ENCODE measurements at regions not wholly inside any gene's neighbourhood (a gene's known extent, or its start where the extent isn't known, plus 50 kb on each side); places are given as distances from the start of the nearest gene placed in this dataset.

- Histone ChIP-seq H4K20me1 (ENCODE audit: insufficient read depth) (no peaks in the 10 kb centered on the region), H3K36me3 (ENCODE audit: insufficient read depth) (no peaks in the 10 kb centered on the region), H3K79me2 (ENCODE audit: insufficient read depth, low read depth) (no peaks in the 10 kb centered on the region), H3K4me3 (IDR thresholded peaks at IDR 0.05; ENCODE audit: insufficient read depth, low read depth, low read length) (no peak overlapping the region), H2AFZ (ENCODE audit: low read depth) (no peak overlapping the region), H3K9ac (no peak overlapping the region), H3K27ac (no peak overlapping the region), H3K4me2 (no peak overlapping the region), H3K4me1 (ENCODE audit: low read depth, poor library complexity, severe bottlenecking) (no peaks in the 10 kb centered on the region), H3K27me3 (ENCODE audit: insufficient read depth, low read depth) (no peaks in the 10 kb centered on the region)
- no peak for TF ChIP-seq CTCF (conservative IDR thresholded peaks at IDR 0.05; ENCODE audit: low read depth, low read length)
These were observed 166.8 kb upstream of the MTNR1B start for GRCh38 chr11:92802644-92803043.

GRCh38 chr11:92803391-92803790, 166.1 kb upstream of the MTNR1B start:
- Histone ChIP-seq H3K79me2 (ENCODE audit: insufficient read depth, low read depth) (no peaks in the 10 kb centered on the region), H3K4me3 (IDR thresholded peaks at IDR 0.05; ENCODE audit: insufficient read depth, low read depth, low read length) (no peak overlapping the region), H3K9ac (no peak overlapping the region), H4K20me1 (ENCODE audit: insufficient read depth) (no peaks in the 10 kb centered on the region), H2AFZ (ENCODE audit: low read depth) (no peak overlapping the region), H3K4me1 (ENCODE audit: low read depth, poor library complexity, severe bottlenecking) (no peaks in the 10 kb centered on the region), H3K4me2 (no peak overlapping the region), H3K27me3 (ENCODE audit: insufficient read depth, low read depth) (no peaks in the 10 kb centered on the region), H3K27ac (no peak overlapping the region), H3K36me3 (ENCODE audit: insufficient read depth) (no peaks in the 10 kb centered on the region)
- no peak for TF ChIP-seq CTCF (conservative IDR thresholded peaks at IDR 0.05; ENCODE audit: low read depth, low read length)

GRCh38 chr11:92804388-92804966, 165.0 kb upstream of the MTNR1B start:
- Histone ChIP-seq H4K20me1 (ENCODE audit: insufficient read depth) (no peaks in the 10 kb centered on the region), H3K27me3 (ENCODE audit: insufficient read depth, low read depth) (no peaks in the 10 kb centered on the region), H3K4me1 (ENCODE audit: low read depth, poor library complexity, severe bottlenecking) (no peaks in the 10 kb centered on the region), H3K79me2 (ENCODE audit: insufficient read depth, low read depth) (no peaks in the 10 kb centered on the region), H3K9ac (no peak overlapping the region), H2AFZ (ENCODE audit: low read depth) (no peak overlapping the region), H3K4me2 (no peak overlapping the region), H3K4me3 (IDR thresholded peaks at IDR 0.05; ENCODE audit: insufficient read depth, low read depth, low read length) (no peak overlapping the region), H3K27ac (no peak overlapping the region), H3K36me3 (ENCODE audit: insufficient read depth) (no peaks in the 10 kb centered on the region)
- no peak for TF ChIP-seq CTCF (conservative IDR thresholded peaks at IDR 0.05; ENCODE audit: low read depth, low read length)

- Histone ChIP-seq H3K4me2 (no peak overlapping the region), H3K27ac (no peak overlapping the region), H2AFZ (ENCODE audit: low read depth) (no peak overlapping the region), H3K27me3 (ENCODE audit: insufficient read depth, low read depth) (no peaks in the 10 kb centered on the region), H3K4me1 (ENCODE audit: low read depth, poor library complexity, severe bottlenecking) (no peaks in the 10 kb centered on the region), H4K20me1 (ENCODE audit: insufficient read depth) (no peaks in the 10 kb centered on the region), H3K79me2 (ENCODE audit: insufficient read depth, low read depth) (no peaks in the 10 kb centered on the region), H3K9ac (no peak overlapping the region), H3K36me3 (ENCODE audit: insufficient read depth) (no peaks in the 10 kb centered on the region), H3K4me3 (IDR thresholded peaks at IDR 0.05; ENCODE audit: insufficient read depth, low read depth, low read length) (no peak overlapping the region)
- TF ChIP-seq CTCF (conservative IDR thresholded peaks at IDR 0.05; ENCODE audit: low read depth, low read length) = no peak
These were observed 161.4 kb upstream of the MTNR1B start for GRCh38 chr11:92808022-92808421.
